Loucy (cell line): ENCODE measurements at regions not wholly inside any gene's neighbourhood (a gene's known extent, or its start where the extent isn't known, plus 50 kb on each side); places are given as distances from the start of the nearest gene placed in this dataset.

Source experiments
- CTCF ChIP-seq: fragments of 200-600 bp; sonication (generic); conservative IDR thresholded peaks from 2 replicates; pipeline ENCODE4 v1.5.1; 2014; ENCODE audit warnings: mild to moderate bottlenecking, antibody characterized with exemption, low read length
- EZH2phosphoT487 ChIP-seq: fragments of 200-600 bp; IDR thresholded peaks from 2 replicates; pipeline ENCODE4 v1.6.1; 2018; ENCODE audit warnings: antibody characterized with exemption, mild to moderate bottlenecking, moderate library complexity, borderline replicate concordance

GRCh38 chr14:59131938-59132795 is 56.3 kb upstream of the DAAM1 start:
- TF ChIP-seq CTCF (no peak), EZH2phosphoT487 (no peak)
